NCI-H2227 treated with DMSO at 0.1 percent for 48 hours (cell line): ENCODE measurements at regions not wholly inside any gene's neighbourhood (a gene's known extent, or its start where the extent isn't known, plus 50 kb on each side); places are given as distances from the start of the nearest gene placed in this dataset.
"Not testable (repeated sequence)": the region's sequence is repeated elsewhere in the genome, so short reads cannot be mapped to it uniquely, and the experiment has no call there.

Source experiments
- DNase-seq: peaks from one replicate; lab custom pipeline; 2025; lab: John Stamatoyannopoulos, UW

DNA sequence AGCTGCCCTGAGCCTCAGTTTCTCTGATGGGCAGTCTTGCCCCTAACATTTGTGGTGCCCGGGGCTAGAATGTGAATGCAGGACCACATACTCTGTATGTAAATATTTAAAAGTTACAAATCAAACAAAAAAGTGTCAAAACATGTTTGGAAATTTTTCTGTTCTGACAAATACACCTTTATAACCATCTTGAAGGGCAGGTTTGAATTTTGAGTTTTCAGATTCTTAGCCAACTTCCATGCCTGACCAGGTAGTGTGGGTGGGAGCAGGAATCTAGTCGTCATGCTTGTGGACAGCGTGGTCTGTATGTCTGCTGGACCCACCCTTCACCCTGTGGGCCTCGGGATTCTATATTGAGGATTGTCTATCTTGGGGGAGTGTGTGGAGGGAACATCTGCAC lies 325.1 kb downstream of the SOX4 start:
- no peak for DNase-seq

- no peak for DNase-seq
Measured at GRCh38 chr6:21922086-21922485, 328.5 kb downstream of the SOX4 start.

- no peak for DNase-seq
Measured at GRCh38 chr6:21924002-21924401, 330.5 kb downstream of the SOX4 start.

- no peak for DNase-seq
Measured at GRCh38 chr6:21928827-21929226, 335.3 kb downstream of the SOX4 start.

GRCh38 chr6:21931641-21932335 lies 338.2 kb downstream of the SOX4 start:
- DNase-seq: no peak

- no peak for DNase-seq
Measured at GRCh38 chr6:21933351-21933750, 339.8 kb downstream of the SOX4 start.

DNA sequence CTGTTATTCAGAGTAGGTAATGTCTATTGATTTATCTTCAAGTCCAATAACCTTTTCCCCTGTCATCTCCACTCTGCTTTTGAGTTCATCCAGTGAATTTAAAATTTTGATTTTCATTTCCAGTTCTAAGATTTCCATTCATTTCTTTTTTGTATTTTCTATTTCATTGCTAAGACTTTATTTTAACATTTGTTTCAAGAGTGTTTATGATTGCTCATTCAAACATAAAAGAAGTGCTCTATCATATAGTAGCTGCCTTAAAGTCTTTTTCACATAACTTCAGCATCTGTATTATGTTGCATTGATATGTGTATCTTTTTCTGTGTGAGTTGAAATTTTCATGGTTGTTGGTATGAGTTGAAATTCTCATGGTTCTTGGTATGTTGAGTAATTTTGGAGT lies 341.6 kb downstream of the SOX4 start:
- no peak for DNase-seq

GRCh38 chr6:21935561-21936028 lies 342.0 kb downstream of the SOX4 start:
- DNase-seq: no peak

- DNase-seq: no peak
Measured at GRCh38 chr6:21937466-21937865, 343.9 kb downstream of the SOX4 start.

- not testable (repeated sequence) for DNase-seq
Measured at GRCh38 chr6:21939066-21939465, 345.5 kb downstream of the SOX4 start.

DNA sequence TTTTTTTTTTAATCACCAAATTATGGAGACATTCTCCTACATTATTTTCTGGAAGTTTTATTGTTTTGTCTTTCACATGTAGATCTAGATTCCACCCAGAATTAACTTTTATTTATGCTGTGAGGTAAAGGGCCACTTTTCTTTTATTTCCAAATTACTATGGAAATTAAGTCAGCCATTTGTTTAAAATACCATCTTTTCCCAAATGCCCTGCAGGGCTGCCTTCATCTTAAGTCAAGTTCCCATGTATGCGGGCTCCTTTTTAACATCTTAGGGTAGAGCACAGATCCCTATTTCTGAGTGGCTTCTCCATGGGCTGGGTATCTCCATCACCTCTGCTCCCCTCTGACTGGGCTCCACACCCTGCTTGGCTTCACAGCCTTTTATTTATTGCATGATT lies 348.4 kb downstream of the SOX4 start:
- DNase-seq: no peak

DNA sequence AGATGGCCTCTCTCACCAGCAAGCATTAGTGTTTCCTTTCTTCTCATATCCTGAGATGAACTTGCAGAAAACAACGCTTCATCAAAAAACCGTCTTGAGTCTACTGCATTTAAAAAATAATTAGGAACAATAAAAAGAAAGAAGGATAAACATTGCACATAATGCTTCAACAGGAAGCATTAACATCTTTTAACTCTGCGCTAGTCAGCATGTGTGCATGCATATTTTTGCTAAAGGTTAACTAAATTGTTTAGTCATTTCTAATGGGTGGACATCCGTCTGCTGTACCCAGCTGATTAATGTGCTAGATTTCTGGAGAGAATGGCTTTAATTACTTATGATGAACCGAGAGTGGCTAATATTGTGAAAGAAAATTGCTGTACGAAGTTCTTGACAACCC lies 349.3 kb downstream of the SOX4 start:
- no peak for DNase-seq

GRCh38 chr6:21946298-21946783 lies 350.5 kb downstream of the PRL start:
- no peak for DNase-seq

GRCh38 chr6:21947227-21947626 lies 349.6 kb downstream of the PRL start:
- not testable (repeated sequence) for DNase-seq

GRCh38 chr6:21947731-21948386 lies 349.0 kb downstream of the PRL start:
- no peak for DNase-seq

DNA sequence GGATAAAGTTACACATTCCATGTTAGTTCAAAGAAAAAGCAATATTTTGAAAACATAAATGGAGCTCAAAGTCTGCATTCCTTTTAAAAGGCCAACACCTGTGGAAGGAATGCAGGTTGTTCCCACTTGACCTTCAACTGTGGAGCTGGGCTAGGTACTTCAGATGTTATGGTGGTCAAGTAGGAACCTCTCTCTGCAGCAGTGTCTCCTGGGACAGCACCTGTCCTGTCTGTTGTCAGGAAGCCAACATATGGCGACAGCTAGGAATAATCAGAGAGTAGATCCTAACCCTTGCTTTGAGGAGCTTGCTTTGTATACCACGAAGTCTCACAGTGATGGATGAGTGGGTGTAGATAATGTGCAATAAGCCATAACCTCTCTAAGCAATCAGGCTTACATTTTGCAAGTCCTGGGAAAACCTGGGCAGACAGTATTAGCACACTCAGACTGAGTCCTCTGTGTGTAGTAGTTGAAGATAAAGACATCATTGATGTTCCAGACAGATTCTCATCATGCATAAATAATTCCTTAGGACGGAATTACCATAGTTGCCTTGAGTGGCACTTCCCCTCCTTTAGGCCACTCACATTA lies 347.5 kb downstream of the PRL start:
- DNase-seq: no peak

DNA sequence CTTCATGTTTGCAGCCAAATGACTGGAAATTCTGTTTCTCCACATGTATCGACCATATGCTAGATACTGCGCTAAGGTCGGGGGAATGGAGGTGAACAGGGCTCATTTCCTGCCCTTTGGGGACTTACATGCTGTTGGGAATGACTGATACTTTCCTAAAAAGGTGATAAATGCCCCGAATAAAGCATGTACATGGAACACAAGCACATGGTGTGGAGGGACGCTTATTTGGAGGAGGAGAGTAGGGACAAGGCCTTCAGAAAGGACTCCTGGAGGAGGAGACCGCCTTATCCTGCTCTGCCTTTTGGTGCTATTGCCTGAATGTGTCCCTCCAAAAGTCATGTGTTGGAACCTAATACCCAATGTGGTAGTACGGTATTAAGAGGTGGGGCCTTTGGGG lies 344.5 kb downstream of the PRL start:
- DNase-seq: no peak

DNA sequence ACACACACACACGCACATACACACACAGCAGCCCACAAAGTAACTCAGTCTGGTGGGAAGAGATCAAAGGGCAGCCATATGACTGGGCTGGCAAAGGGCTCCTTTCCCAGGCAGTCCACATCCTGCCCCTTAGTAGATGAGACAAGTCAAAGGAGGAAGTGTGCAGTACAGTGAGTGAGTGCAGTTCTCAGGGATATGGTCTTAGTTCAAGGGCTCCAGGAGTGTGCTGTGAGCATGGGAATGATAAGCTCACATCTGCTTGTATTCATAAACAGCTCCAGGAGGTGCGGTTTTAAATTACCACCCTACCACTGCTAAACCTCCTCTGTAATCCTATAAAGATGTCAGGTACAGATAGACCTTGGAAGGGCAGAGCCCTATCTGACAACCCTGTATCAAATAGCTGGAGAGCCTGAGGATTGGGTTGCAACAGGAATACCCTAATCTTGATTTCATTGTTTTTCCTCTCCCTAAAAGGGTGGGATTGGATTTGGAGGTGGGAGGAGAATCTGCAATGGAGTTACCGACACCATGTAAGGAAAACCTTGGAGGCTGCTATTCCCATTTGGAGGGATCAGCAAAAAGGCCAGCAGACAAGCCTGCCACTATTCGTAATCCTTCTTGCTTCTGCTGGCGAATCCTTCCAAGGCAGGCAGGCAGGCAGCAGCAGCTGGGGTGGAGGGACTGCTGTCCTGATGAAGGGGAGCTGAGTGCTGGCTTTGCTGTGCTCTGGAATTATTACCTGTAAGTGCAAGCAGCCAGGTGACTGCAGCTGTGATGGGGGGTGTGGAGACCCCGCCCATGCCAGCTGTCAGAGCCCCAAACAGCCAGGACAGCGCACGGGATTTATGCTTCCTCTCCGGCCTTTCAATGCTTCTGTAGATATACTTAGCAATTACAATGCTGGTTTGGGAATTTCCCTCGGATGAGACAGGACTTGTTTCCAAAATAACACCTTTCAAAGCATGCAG lies 342.7 kb downstream of the PRL start:
- peak; percentile 31 for DNase-seq

DNA sequence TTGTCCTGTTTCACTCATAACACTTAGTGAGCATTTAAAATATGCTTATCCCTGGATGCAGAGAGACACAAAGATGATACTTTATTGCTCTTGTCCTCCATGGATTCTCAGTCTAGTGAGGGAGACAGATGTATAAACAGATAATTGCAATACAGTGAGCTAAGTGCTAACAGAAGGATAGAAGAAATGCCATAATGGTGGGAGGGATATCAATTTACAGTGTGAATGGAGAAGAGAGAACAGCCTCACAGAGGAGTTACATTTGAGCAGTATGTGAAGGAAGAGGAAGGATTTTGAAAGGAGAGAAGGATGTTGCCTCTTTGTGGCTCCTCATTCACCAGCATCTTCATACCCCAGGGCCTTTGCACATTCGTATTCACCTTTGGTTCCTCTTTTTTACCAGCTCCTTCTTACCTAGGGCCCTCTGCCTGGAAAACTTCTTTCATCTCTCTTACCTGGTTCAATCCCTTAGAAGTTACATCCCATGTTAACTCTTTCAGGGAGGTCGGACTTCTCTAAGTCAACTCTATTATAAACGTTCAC lies 341.7 kb downstream of the PRL start:
- DNase-seq: no peak

GRCh38 chr6:21955951-21956350 lies 340.9 kb downstream of the PRL start:
- DNase-seq: no peak

- no peak for DNase-seq
Measured at GRCh38 chr6:21958428-21958827, 338.4 kb downstream of the PRL start.

DNA sequence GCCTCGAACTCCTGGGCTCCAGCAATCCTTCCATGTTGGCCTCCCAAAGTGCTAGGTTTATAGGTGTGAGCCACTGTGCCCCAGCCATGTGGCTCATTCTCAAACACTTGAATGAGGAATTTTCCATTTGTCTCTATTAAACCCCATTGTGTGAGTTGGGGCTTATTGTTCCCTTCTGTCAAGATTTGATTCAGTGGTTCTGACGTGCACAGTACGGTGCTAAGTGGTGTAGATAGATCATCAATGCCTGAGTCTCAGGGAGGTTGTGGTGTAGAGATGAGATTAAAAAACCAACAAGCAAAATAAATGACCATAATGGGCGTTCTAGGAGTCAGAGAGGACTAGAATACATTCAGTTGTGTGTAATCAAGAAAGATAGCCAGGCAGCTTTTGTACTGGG lies 335.6 kb downstream of the PRL start:
- no peak for DNase-seq
